ENCODE measurements at regions not wholly inside any gene's neighbourhood (a gene's known extent, or its start where the extent isn't known, plus 50 kb on each side); places are given as distances from the start of the nearest gene placed in this dataset.

- no peak for DNase-seq (ENCODE audit: low read depth)
Measured at GRCh38 chr12:38977132-38977531, 71.7 kb upstream of the CPNE8 start.

DNA sequence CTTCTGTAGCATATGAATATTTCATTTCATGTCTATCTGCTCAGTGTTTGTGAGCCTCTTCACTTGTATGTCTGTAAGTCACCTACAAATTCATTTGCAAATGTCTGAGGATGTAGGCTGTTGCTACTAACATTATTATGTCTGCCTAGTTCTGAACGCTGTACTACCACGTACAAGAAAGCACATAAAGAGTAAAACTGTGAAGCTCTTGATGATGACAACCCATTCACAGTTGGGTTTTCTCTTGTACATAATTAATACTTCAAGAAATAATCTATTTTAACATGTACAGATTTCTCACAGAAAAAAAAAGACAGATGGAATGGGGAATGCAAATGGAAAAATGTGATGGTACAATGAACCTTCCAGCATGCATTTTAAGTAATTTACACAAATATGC lies 64.3 kb upstream of the CPNE8 start:
- no peak for DNase-seq (ENCODE audit: low read depth)

- DNase-seq (ENCODE audit: low read depth): no peak
Measured at GRCh38 chr12:38961683-38962082, 56.3 kb upstream of the CPNE8 start.

DNA sequence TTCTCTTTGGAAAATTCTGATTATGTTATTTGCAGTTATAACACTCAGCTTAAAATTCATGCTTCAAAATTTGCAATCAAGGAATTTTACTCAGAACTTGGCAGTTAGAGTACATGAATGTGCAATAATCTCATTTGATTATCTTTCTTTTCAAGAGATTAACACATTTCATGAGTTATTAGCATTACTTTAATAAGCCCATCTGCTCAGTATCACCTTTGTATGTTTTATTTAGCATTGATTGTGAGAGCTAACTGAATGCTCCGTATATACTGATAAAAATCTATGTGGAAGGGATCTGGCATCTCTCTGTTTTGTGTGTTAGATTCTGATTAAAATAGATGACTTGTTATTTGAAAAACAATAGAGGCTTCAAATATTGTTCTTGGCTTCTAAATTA lies 55.6 kb upstream of the CPNE8 start:
- DNase-seq (ENCODE audit: low read depth): no peak

GRCh38 chr12:38956337-38956736 lies 50.9 kb upstream of the CPNE8 start:
- no peak for DNase-seq (ENCODE audit: low read depth)

Measured in stimulated activated CD8-positive, alpha-beta memory T cell treated with anti-CD3 and anti-CD28 coated beads, Interleukin-15, amount 100 ng/mL, for 24 hours (primary cell).